CD4-positive, CD25-positive, alpha-beta regulatory T cell (primary cell): ENCODE measurements at regions not wholly inside any gene's neighbourhood (a gene's known extent, or its start where the extent isn't known, plus 50 kb on each side); places are given as distances from the start of the nearest gene placed in this dataset.

Source experiments
- ATAC-seq, 2 donors: fragments of 150-1000 bp; cut with Tn5 transposase; one replicate each; pipeline ENCODE4 v1.10.0; 2021; ENCODE audit warnings: low read depth in 2 of 2, moderate number of reproducible peaks in 2 of 2, moderate library complexity in 1 of 2
- DNase-seq, 3 donors: peaks; one replicate each; pipeline versions ENCODE4 v3.0.0 to v3.0.0-alpha.2; 2012 to 2022; ENCODE audit warnings: mixed read lengths in 1 of 3
- H3K27ac ChIP-seq: one replicate; pipeline ENCODE4 v1.7.0; 2013; ENCODE audit warnings: mild to moderate bottlenecking, low read length; ENCODE audit not compliant: insufficient read depth, poor library complexity, severe bottlenecking
- H3K27me3 ChIP-seq: one replicate; pipeline ENCODE4 v1.7.0; 2013; ENCODE audit warnings: low read length; ENCODE audit not compliant: control insufficient read depth, insufficient read depth
- H3K36me3 ChIP-seq: one replicate; pipeline ENCODE4 v1.7.0; 2013; ENCODE audit warnings: mild to moderate bottlenecking, low read length, moderate library complexity; ENCODE audit not compliant: control insufficient read depth, insufficient read depth
- H3K4me1 ChIP-seq: 2 replicates; pipeline ENCODE4 v1.7.0; 2013; ENCODE audit warnings: mild to moderate bottlenecking, low read length; ENCODE audit not compliant: insufficient read depth, control insufficient read depth, poor library complexity, severe bottlenecking
- H3K4me3 ChIP-seq: one replicate; pipeline ENCODE4 v1.7.0; 2013; ENCODE audit warnings: low read depth, mild to moderate bottlenecking, low read length, moderate library complexity
- H3K9me3 ChIP-seq, 2 experiments: 1 replicate in 1 of 2; 2 replicates in 1 of 2; pipeline ENCODE4 v1.7.0; 2013; ENCODE audit warnings: low read length in 2 of 2, mild to moderate bottlenecking in 1 of 2, moderate library complexity in 1 of 2; ENCODE audit not compliant: control insufficient read depth in 2 of 2
- H3K27ac Mint-ChIP-seq, 3 donors: one replicate each; pipeline ENCODE4 v1.8.0; 2020 to 2022; ENCODE audit warnings: mild to moderate bottlenecking in 3 of 3, mixed read lengths in 3 of 3, moderate library complexity in 2 of 3
- H3K27me3 Mint-ChIP-seq: one replicate; pipeline ENCODE4 v1.8.0; 2022; ENCODE audit warnings: mild to moderate bottlenecking, mixed read lengths
- H3K36me3 Mint-ChIP-seq: one replicate; pipeline ENCODE4 v1.8.0; 2020; ENCODE audit warnings: mixed read lengths
- H3K4me1 Mint-ChIP-seq, 4 donors: one replicate each; pipeline ENCODE4 v1.8.0; 2020 to 2022; ENCODE audit warnings: mixed read lengths in 4 of 4, mild to moderate bottlenecking in 1 of 4
- H3K4me3 Mint-ChIP-seq, 4 donors: one replicate each; pipeline ENCODE4 v1.8.0; 2020 to 2022; ENCODE audit warnings: mild to moderate bottlenecking in 4 of 4, mixed read lengths in 4 of 4, moderate library complexity in 3 of 4
- H3K9me3 Mint-ChIP-seq, 7 donors: one replicate each; pipeline ENCODE4 v1.8.0; 2020 to 2022; ENCODE audit warnings: mixed read lengths in 7 of 7, mild to moderate bottlenecking in 3 of 7, moderate library complexity in 2 of 7

- Histone ChIP-seq H3K9me3 (no peaks in the 10 kb centered on the region), H3K27ac (no peak overlapping the region), H3K27me3 (no peaks in the 10 kb centered on the region), H3K36me3 (no peaks in the 10 kb centered on the region), H3K4me1 (no peaks in the 10 kb centered on the region), H3K4me3 (no peak overlapping the region)
- Mint-ChIP-seq H3K27me3 (no peaks in the 10 kb centered on the region), H3K4me1 (no peaks in the 10 kb centered on the region), H3K4me3 (no peak overlapping the region), H3K36me3 (no peaks in the 10 kb centered on the region), H3K9me3 (peaks cover 1 to 19% (median 7%) of the 10 kb centered on the region in 7 donors), H3K27ac (no peak overlapping the region)
- no peak for DNase-seq
- ATAC-seq, result no peak
Measured at GRCh38 chr4:134601706-134602105, 400.1 kb upstream of the PABPC4L start.

- no peak overlapping the region for H3K27ac Mint-ChIP-seq
- Histone ChIP-seq H3K27ac (no peak overlapping the region), H3K4me1 (no peaks in the 10 kb centered on the region), H3K36me3 (no peaks in the 10 kb centered on the region), H3K27me3 (no peaks in the 10 kb centered on the region), H3K9me3 (no peaks in the 10 kb centered on the region), H3K4me3 (no peak overlapping the region)
- H3K9me3 Mint-ChIP-seq, result peaks cover 0 to 22% (median 2%) of the 10 kb centered on the region in 7 donors
- DNase-seq (no peak), ATAC-seq (no peak)
- no peaks in the 10 kb centered on the region for H3K36me3 Mint-ChIP-seq
- H3K27me3 Mint-ChIP-seq, result no peaks in the 10 kb centered on the region
- no peak overlapping the region for H3K4me3 Mint-ChIP-seq
- H3K4me1 Mint-ChIP-seq, result no peaks in the 10 kb centered on the region
Measured at GRCh38 chr4:134591326-134591725, 389.7 kb upstream of the PABPC4L start.

GRCh38 chr4:134585972-134586371 lies 384.4 kb upstream of the PABPC4L start:
- no peaks in the 10 kb centered on the region for H3K27me3 Mint-ChIP-seq

GRCh38 chr4:134567461-134567860 lies 365.9 kb upstream of the PABPC4L start:
- Histone ChIP-seq H3K4me3 (no peak overlapping the region), H3K4me1 (no peaks in the 10 kb centered on the region), H3K27ac (no peak overlapping the region), H3K27me3 (no peaks in the 10 kb centered on the region), H3K9me3 (peaks cover 0 to 2% of the 10 kb centered on the region in 2 experiments), H3K36me3 (no peaks in the 10 kb centered on the region)
- no peak for ATAC-seq
- no peaks in the 10 kb centered on the region for H3K36me3 Mint-ChIP-seq
- H3K27ac Mint-ChIP-seq, result no peak overlapping the region
- H3K27me3 Mint-ChIP-seq, result no peaks in the 10 kb centered on the region
- peaks cover 0 to 15% (median 6%) of the 10 kb centered on the region in 7 donors for H3K9me3 Mint-ChIP-seq
- no peak overlapping the region for H3K4me3 Mint-ChIP-seq
- DNase-seq, result no peak
- H3K4me1 Mint-ChIP-seq, result no peaks in the 10 kb centered on the region

More at GRCh38 chr4:134585972-134586371, 384.4 kb upstream of the PABPC4L start:
- H3K36me3 Mint-ChIP-seq, result no peaks in the 10 kb centered on the region
- peaks cover 1 to 16% (median 3%) of the 10 kb centered on the region in 7 donors for H3K9me3 Mint-ChIP-seq
- no peaks in the 10 kb centered on the region for H3K36me3 ChIP-seq
- H3K27ac Mint-ChIP-seq, result no peak overlapping the region
- H3K27ac ChIP-seq, result no peak overlapping the region
- no peaks in the 10 kb centered on the region for H3K4me1 ChIP-seq
- no peak overlapping the region for H3K4me3 ChIP-seq
- H3K4me1 Mint-ChIP-seq, result no peaks in the 10 kb centered on the region
- DNase-seq (no peak), ATAC-seq (no peak)
- no peaks in the 10 kb centered on the region for H3K27me3 ChIP-seq
- H3K4me3 Mint-ChIP-seq, result no peak overlapping the region
- no peaks in the 10 kb centered on the region for H3K9me3 ChIP-seq

GRCh38 chr4:134560728-134561127 lies 359.1 kb upstream of the PABPC4L start:
- DNase-seq (no peak), ATAC-seq (no peak)
- H3K36me3 ChIP-seq, result no peaks in the 10 kb centered on the region
- H3K27ac ChIP-seq, result no peak overlapping the region
- H3K4me1 ChIP-seq, result no peaks in the 10 kb centered on the region
- Mint-ChIP-seq H3K27me3 (no peaks in the 10 kb centered on the region), H3K4me3 (no peak overlapping the region), H3K9me3 (peaks cover 0 to 9% (median 2%) of the 10 kb centered on the region in 7 donors), H3K4me1 (no peaks in the 10 kb centered on the region), H3K27ac (no peak overlapping the region), H3K36me3 (no peaks in the 10 kb centered on the region)
- no peaks in the 10 kb centered on the region for H3K27me3 ChIP-seq
- no peaks in the 10 kb centered on the region for H3K9me3 ChIP-seq
- no peak overlapping the region for H3K4me3 ChIP-seq

GRCh38 chr4:134552063-134552462 lies 350.5 kb upstream of the PABPC4L start:
- Histone ChIP-seq H3K9me3 (peaks cover 0 to 2% of the 10 kb centered on the region in 2 experiments), H3K4me3 (no peak overlapping the region), H3K36me3 (no peaks in the 10 kb centered on the region), H3K27ac (no peak overlapping the region), H3K4me1 (no peaks in the 10 kb centered on the region), H3K27me3 (no peaks in the 10 kb centered on the region)
- Mint-ChIP-seq H3K4me3 (no peak overlapping the region), H3K27ac (no peak overlapping the region), H3K36me3 (no peaks in the 10 kb centered on the region), H3K4me1 (no peaks in the 10 kb centered on the region), H3K9me3 (peaks cover 0 to 34% (median 11%) of the 10 kb centered on the region in 7 donors), H3K27me3 (no peaks in the 10 kb centered on the region)
- ATAC-seq (no peak), DNase-seq (no peak)

- peaks cover 0 to 39% (median 11%) of the 10 kb centered on the region in 7 donors for H3K9me3 Mint-ChIP-seq
- Histone ChIP-seq H3K27me3 (no peaks in the 10 kb centered on the region), H3K27ac (no peak overlapping the region), H3K36me3 (no peaks in the 10 kb centered on the region), H3K4me1 (no peaks in the 10 kb centered on the region), H3K9me3 (peaks cover 0 to 4% of the 10 kb centered on the region in 2 experiments), H3K4me3 (no peak overlapping the region)
- H3K4me3 Mint-ChIP-seq, result no peak overlapping the region
- H3K27ac Mint-ChIP-seq, result no peak overlapping the region
- no peak for ATAC-seq
- H3K27me3 Mint-ChIP-seq, result no peaks in the 10 kb centered on the region
- H3K36me3 Mint-ChIP-seq, result no peaks in the 10 kb centered on the region
- DNase-seq, result no peak
- H3K4me1 Mint-ChIP-seq, result no peaks in the 10 kb centered on the region
Measured at GRCh38 chr4:134551348-134551747, 349.8 kb upstream of the PABPC4L start.

GRCh38 chr4:134548052-134548628 lies 346.6 kb upstream of the PABPC4L start:
- no peak for ATAC-seq
- H3K27me3 Mint-ChIP-seq, result no peaks in the 10 kb centered on the region
- no peak overlapping the region for H3K27ac ChIP-seq
- no peaks in the 10 kb centered on the region for H3K4me1 ChIP-seq
- H3K4me1 Mint-ChIP-seq, result no peaks in the 10 kb centered on the region
- H3K27me3 ChIP-seq, result no peaks in the 10 kb centered on the region
- H3K36me3 ChIP-seq, result no peaks in the 10 kb centered on the region
- peaks cover 0 to 4% of the 10 kb centered on the region in 2 experiments for H3K9me3 ChIP-seq
- H3K9me3 Mint-ChIP-seq, result peaks cover 0 to 34% (median 7%) of the 10 kb centered on the region in 7 donors
- H3K4me3 ChIP-seq, result no peak overlapping the region
- no peak overlapping the region for H3K4me3 Mint-ChIP-seq
- H3K36me3 Mint-ChIP-seq, result no peaks in the 10 kb centered on the region
- no peak overlapping the region for H3K27ac Mint-ChIP-seq
- DNase-seq, result no peak
